SKM-1 (cell line): ENCODE measurements at regions not wholly inside any gene's neighbourhood (a gene's known extent, or its start where the extent isn't known, plus 50 kb on each side); places are given as distances from the start of the nearest gene placed in this dataset.
A peak's percentile ranks its signal among the peaks of the same experiment; 100 is the strongest.

ENCODE experiments used
- DNase-seq: peaks from one replicate; lab custom pipeline; 2025; ENCODE audit not compliant: unreplicated experiment; lab: John Stamatoyannopoulos, UW

- no peak for DNase-seq
Measured at GRCh38 chr7:106423111-106423510, 138.3 kb upstream of the NAMPT start.

GRCh38 chr7:106421181-106421762 is 136.5 kb upstream of the NAMPT start:
- peak; percentile 9 for DNase-seq

- no peak for DNase-seq
Measured at GRCh38 chr7:106420736-106421135, 136.0 kb upstream of the NAMPT start.

- no peak for DNase-seq
Measured at GRCh38 chr7:106420210-106420609, 135.4 kb upstream of the NAMPT start.

- no peak for DNase-seq
Measured at GRCh38 chr7:106419455-106420182, 134.8 kb upstream of the NAMPT start.

- no peak for DNase-seq
Measured at GRCh38 chr7:106418526-106418925, 133.7 kb upstream of the NAMPT start.

GRCh38 chr7:106418094-106418493 is 133.3 kb upstream of the NAMPT start:
- DNase-seq, result peak; percentile 23

GRCh38 chr7:106417273-106417902 is 132.6 kb upstream of the NAMPT start:
- DNase-seq, result no peak

GRCh38 chr7:106416430-106416829 is 131.6 kb upstream of the NAMPT start:
- DNase-seq, result no peak

GRCh38 chr7:106415433-106415832 is 130.7 kb upstream of the NAMPT start:
- DNase-seq, result no peak

- DNase-seq, result no peak
Measured at GRCh38 chr7:106413446-106413845, 128.7 kb upstream of the NAMPT start.

GRCh38 chr7:106405697-106406141 is 120.9 kb upstream of the NAMPT start:
- no peak for DNase-seq

GRCh38 chr7:106402898-106403297 is 118.1 kb upstream of the NAMPT start:
- no peak for DNase-seq

GRCh38 chr7:106400923-106401322 is 116.1 kb upstream of the NAMPT start:
- no peak for DNase-seq

GRCh38 chr7:106398786-106399185 is 114.0 kb upstream of the NAMPT start:
- DNase-seq, result no peak

- no peak for DNase-seq
Measured at GRCh38 chr7:106397994-106398393, 113.2 kb upstream of the NAMPT start.

GRCh38 chr7:106394526-106394925 is 109.7 kb upstream of the NAMPT start:
- no peak for DNase-seq

- no peak for DNase-seq
Measured at GRCh38 chr7:106393564-106394251, 108.9 kb upstream of the NAMPT start.

- DNase-seq, result no peak
Measured at GRCh38 chr7:106392590-106392989, 107.8 kb upstream of the NAMPT start.

- no peak for DNase-seq
Measured at GRCh38 chr7:106392144-106392543, 107.4 kb upstream of the NAMPT start.

- no peak for DNase-seq
Measured at GRCh38 chr7:106386958-106387357, 102.2 kb upstream of the NAMPT start.

- no peak for DNase-seq
Measured at GRCh38 chr7:106384373-106384772, 99.6 kb upstream of the NAMPT start.
